ENCODE measurements at regions not wholly inside any gene's neighbourhood (a gene's known extent, or its start where the extent isn't known, plus 50 kb on each side); places are given as distances from the start of the nearest gene placed in this dataset.

- no peak for TF ChIP-seq POLR2A (IDR thresholded peaks at IDR 0.05; ENCODE audit: low read depth, low read length)
- no peak for DNase-seq (ENCODE audit: insufficient read length, low spot score)
- no peak for FAIRE-seq
Observed at GRCh38 chr16:18041864-18042834, 294.4 kb downstream of the NPIPA8 start.

GRCh38 chr16:18039931-18040330, 296.6 kb downstream of the NPIPA8 start:
- no peak for TF ChIP-seq POLR2A (IDR thresholded peaks at IDR 0.05; ENCODE audit: low read depth, low read length)
- no peak for FAIRE-seq

GRCh38 chr16:18037051-18037450, 299.5 kb downstream of the NPIPA8 start:
- DNase-seq (ENCODE audit: insufficient read length, low spot score), result no peak
- TF ChIP-seq POLR2A (IDR thresholded peaks at IDR 0.05; ENCODE audit: low read depth, low read length), result no peak
- no peak for FAIRE-seq

More at GRCh38 chr16:18039931-18040330, 296.6 kb downstream of the NPIPA8 start:
- no peak for DNase-seq (ENCODE audit: insufficient read length, low spot score)

- FAIRE-seq (no peak), DNase-seq (ENCODE audit: insufficient read length, low spot score) (no peak)
- no peak for TF ChIP-seq POLR2A (IDR thresholded peaks at IDR 0.05; ENCODE audit: low read depth, low read length)
Observed at GRCh38 chr16:18024611-18025010, 311.9 kb downstream of the NPIPA8 start.

GRCh38 chr16:18018376-18018775, 318.2 kb downstream of the NPIPA8 start:
- no peak for FAIRE-seq
- TF ChIP-seq POLR2A (IDR thresholded peaks at IDR 0.05; ENCODE audit: low read depth, low read length), result no peak
- DNase-seq (ENCODE audit: insufficient read length, low spot score), result no peak

- DNase-seq (ENCODE audit: insufficient read length, low spot score) (no peak), FAIRE-seq (no peak)
- TF ChIP-seq POLR2A (IDR thresholded peaks at IDR 0.05; ENCODE audit: low read depth, low read length), result no peak
Observed at GRCh38 chr16:18013863-18014262, 322.7 kb downstream of the NPIPA8 start.

GRCh38 chr16:18008356-18008755, 328.2 kb downstream of the NPIPA8 start:
- no peak for TF ChIP-seq POLR2A (IDR thresholded peaks at IDR 0.05; ENCODE audit: low read depth, low read length)
- DNase-seq (ENCODE audit: insufficient read length, low spot score) (no peak), FAIRE-seq (no peak)

- TF ChIP-seq POLR2A (IDR thresholded peaks at IDR 0.05; ENCODE audit: low read depth, low read length), result no peak
- no peak for DNase-seq (ENCODE audit: insufficient read length, low spot score)
- no peak for FAIRE-seq
Observed at GRCh38 chr16:18003033-18003432, 333.5 kb downstream of the NPIPA8 start.

- no peak for TF ChIP-seq POLR2A (IDR thresholded peaks at IDR 0.05; ENCODE audit: low read depth, low read length)
- FAIRE-seq (no peak), DNase-seq (ENCODE audit: insufficient read length, low spot score) (no peak)
Observed at GRCh38 chr16:17998996-17999395, 337.5 kb downstream of the NPIPA8 start.

- no peak for TF ChIP-seq POLR2A (IDR thresholded peaks at IDR 0.05; ENCODE audit: low read depth, low read length)
- FAIRE-seq (no peak), DNase-seq (ENCODE audit: insufficient read length, low spot score) (no peak)
Observed at GRCh38 chr16:17998550-17998949, 338.0 kb downstream of the NPIPA8 start.

- no peak for FAIRE-seq
- no peak for TF ChIP-seq POLR2A (IDR thresholded peaks at IDR 0.05; ENCODE audit: low read depth, low read length)
- no peak for DNase-seq (ENCODE audit: insufficient read length, low spot score)
Observed at GRCh38 chr16:17994027-17994426, 342.5 kb downstream of the NPIPA8 start.

- TF ChIP-seq POLR2A (IDR thresholded peaks at IDR 0.05; ENCODE audit: low read depth, low read length), result no peak
- DNase-seq (ENCODE audit: insufficient read length, low spot score), result no peak
- FAIRE-seq, result no peak
Observed at GRCh38 chr16:17992416-17992815, 344.1 kb downstream of the NPIPA8 start.

GRCh38 chr16:17989255-17989654, 347.3 kb downstream of the NPIPA8 start:
- TF ChIP-seq POLR2A (IDR thresholded peaks at IDR 0.05; ENCODE audit: low read depth, low read length), result no peak
- no peak for FAIRE-seq

GRCh38 chr16:17988839-17989238, 347.7 kb downstream of the NPIPA8 start:
- FAIRE-seq (no peak), DNase-seq (ENCODE audit: insufficient read length, low spot score) (no peak)
- TF ChIP-seq POLR2A (IDR thresholded peaks at IDR 0.05; ENCODE audit: low read depth, low read length), result no peak

More at GRCh38 chr16:17989255-17989654, 347.3 kb downstream of the NPIPA8 start:
- DNase-seq (ENCODE audit: insufficient read length, low spot score), result no peak

- no peak for FAIRE-seq
- no peak for TF ChIP-seq POLR2A (IDR thresholded peaks at IDR 0.05; ENCODE audit: low read depth, low read length)
- no peak for DNase-seq (ENCODE audit: insufficient read length, low spot score)
Observed at GRCh38 chr16:17986991-17987390, 349.5 kb downstream of the NPIPA8 start.

All from H54 (cell line).